Lung microvascular endothelial cell (primary cell): ENCODE measurements at regions not wholly inside any gene's neighbourhood (a gene's known extent, or its start where the extent isn't known, plus 50 kb on each side); places are given as distances from the start of the nearest gene placed in this dataset.

Experiments
- DNase-seq, 2 donors: peaks; one replicate each; pipeline versions ENCODE4 v3.0.0 to v3.0.0-alpha.2; 2010; ENCODE audit warnings: low read depth in 2 of 2

DNA sequence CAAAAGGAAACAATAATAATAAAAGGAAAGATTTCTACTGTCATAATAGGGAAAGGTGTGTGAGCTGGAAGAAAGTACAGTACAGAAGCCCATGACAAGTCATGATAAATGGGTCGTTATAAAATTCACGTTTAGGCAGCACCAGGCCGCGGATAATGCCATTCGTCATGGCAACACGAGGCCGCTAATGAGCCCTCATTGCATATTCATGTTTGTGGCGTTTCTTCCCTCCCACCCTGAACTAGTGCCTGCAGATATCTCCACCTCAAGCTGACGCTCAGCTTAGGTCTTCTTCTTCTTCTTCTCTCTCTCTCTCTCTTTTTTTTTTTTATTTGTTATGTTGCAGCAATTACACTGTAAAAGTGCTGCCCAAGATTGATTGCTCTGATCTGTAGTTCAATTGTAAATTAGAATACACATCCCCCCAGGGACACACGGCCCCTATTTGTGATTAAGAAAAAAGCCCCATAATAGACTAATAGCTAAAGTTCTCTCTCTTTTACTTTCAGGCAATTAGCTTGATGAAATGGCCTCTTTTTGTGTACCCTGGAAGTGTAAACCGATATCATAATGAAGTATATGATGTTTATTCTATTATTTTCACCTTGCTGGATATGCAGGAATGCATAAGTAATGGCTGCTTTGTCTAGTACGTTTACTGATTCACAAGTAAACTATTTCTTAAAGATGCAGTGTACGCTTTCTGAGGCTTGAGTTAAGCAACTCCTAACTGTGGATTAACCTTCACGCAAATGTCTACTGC lies 61.9 kb upstream of the NR2F2 start:
- peak in 1 of 2 donors; percentile 8 for DNase-seq

DNA sequence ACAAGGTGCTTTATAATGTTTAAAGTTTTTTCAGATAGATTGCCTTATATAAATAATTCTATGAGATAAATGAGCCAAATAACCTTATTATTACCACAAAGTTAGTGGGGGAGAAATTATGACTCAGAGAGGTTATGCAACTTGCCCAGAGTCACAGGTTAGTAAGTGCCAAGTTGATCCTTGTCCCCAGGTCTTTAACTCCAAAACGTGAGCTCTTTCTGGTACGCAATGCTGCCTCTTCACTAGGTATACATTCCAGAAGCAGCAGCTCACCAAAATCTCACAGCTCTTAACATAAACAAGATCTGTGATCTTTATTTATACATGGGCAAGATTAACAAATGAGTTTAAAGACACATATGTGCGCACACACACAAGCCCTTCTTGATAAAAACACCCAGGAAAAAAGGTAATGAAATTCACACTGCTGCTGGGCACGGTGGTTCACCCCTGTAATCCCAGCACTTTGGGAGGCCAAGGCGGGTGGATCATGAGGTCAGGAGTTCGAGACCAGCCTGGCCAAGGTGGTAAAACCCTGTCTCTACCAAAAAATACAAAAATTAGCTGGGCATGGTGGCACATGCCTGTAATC lies 59.8 kb upstream of the NR2F2 start:
- peak in 1 of 2 donors; percentile 18 for DNase-seq

DNA sequence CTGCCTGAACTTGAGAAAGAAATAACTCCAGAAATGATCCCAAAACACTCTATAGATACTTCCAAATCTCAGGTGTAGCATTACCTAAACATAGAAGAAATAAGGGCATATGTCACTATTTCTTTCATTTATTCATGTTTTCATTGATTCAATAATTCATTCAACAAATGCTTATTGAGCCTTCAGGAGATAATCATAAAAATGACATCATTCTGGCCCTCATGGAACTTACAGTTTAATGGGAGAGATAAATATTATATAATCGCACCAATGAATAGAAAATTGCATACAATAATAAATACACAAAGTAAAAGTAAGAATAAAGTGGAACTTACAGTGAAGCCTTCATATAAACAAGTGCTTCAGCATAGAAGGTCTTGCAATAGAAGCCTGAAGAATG lies 58.1 kb upstream of the NR2F2 start:
- DNase-seq, result no peak

DNA sequence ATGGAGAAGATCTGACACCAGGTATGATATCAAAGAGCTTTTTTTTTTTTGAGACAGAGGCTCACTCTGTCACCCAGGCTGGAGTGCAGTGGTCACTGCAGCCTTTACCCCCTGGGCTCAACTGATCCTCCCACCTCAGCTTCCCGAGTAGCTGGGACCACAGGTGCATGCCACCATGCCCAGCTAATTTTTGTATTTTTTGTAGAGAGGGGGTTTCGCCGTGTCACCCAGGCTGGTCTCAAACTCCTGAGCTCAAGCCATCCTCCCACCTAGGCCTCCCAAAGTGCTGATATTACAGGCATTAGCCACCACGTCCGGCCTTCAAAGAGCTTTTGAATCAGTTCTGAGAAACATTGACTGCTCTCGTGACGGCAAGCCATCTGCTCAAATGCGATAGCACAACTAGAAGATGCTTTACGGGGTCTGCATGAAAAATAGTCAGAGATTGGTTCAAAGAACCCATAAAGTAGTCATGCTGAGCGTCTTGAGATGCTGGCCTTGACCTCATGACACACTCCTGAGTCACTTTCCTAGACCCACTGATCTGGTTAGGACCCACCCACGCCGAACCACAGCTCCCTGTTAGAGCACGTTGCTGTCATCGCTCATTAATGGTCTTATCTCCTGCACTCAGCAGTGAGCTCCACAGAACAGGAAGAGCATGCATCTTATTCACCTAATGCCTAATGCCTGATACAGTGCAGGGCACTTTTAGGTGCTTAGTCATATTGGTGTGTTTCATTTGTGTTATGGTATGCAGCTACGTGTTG lies 57.0 kb upstream of the NR2F2 start:
- peak; percentile 23 to 98 for DNase-seq

DNA sequence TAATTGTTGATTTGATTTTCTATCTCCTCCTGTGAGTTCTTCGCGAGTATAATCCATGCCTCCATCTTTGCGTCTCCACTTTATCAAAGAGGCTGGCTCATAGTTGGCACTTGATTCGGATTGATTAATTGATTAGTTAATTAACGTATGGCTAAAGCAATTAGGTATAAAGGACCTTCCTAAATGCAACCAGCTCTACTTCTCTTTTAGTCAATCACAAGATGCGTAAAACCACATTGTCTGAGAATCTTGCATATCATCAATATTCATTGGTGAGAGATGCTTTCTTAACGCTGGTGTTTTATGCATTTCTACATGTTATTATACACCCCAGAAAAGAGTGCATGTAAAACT lies 56.4 kb upstream of the NR2F2 start:
- DNase-seq, result no peak

DNA sequence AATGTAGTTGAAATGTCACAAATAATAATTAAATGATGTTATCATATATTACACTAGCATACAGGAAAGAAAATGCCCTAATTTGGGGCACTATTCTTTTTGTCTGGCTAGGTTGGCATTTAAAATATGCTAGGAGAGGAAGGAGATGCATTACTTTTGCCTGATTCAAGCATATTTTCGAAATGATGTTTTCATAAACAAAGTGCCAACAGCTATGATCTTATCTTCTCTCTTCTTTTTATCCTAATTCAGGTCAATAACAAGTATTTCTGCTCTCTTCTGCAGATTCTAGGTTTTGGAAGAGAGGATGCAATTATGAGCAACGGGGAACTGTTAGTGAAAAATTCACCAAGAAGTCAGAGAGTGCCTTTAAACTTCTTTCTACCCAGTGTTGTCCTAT lies 55.8 kb upstream of the NR2F2 start:
- DNase-seq, result peak; percentile 8 to 25

DNA sequence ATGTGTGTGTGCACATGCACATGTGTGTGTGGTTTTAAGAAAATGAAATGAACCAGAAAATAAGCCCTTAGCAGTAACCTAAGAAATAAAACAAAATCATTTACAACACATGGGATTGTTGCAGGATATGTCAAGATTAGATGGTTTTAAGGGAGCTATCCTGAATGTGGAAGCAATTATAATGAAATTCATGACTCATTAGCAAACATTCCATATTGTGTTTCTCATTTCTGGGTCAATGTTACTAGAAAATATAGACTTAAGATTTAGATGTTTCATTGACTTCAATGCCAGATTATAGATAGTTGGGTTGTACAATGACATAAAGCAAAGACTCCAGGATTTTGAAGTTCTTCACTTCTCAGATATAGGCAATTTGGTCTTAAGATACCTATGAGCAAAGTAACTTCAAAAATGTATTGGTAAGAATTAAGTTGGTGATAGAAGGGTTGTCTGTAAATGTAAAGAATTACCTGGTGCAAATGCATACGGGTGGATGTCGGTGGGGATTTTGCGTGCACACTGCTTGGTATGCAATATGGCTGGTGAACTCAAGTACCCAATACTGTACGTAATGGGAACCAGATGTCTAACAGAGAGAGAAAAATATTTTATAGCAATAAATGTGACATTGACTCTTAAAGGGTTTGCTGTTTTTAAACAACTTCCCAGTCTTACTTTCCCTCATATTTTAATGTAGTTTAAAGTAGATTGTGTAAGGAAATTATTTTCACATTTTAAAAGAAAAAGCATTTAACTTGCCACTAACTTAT lies 53.9 kb upstream of the NR2F2 start:
- peak in 1 of 2 donors; percentile 42 for DNase-seq
